Activated CD8-positive, alpha-beta T cell treated with anti-CD3 and anti-CD28 coated beads for 36 hours (primary cell): ENCODE measurements at regions not wholly inside any gene's neighbourhood (a gene's known extent, or its start where the extent isn't known, plus 50 kb on each side); places are given as distances from the start of the nearest gene placed in this dataset.

Experiments used
- ATAC-seq: fragments of 200-7000 bp; cut with Tn5 transposase; one replicate; pipeline ENCODE4 v1.10.0; 2021; ENCODE audit warnings: mild to moderate bottlenecking, moderate library complexity
- CTCF ChIA-PET: fragments of 350-600 bp; sonication (Branson Sonifier 250); formaldehyde crosslinking; loops from one replicate; lab custom pipeline; 2021; ENCODE audit warnings: antibody characterized with exemption; lab: Charles Lee
- POLR2A ChIA-PET: fragments of 350-600 bp; sonication (Branson Sonifier 250); formaldehyde crosslinking; loops from one replicate; lab custom pipeline; 2021; ENCODE audit warnings: antibody characterized with exemption; lab: Charles Lee
- DNase-seq: peaks from one replicate; pipeline ENCODE4 v3.0.0-alpha.2; 2020
- H3K27ac Mint-ChIP-seq: one replicate; pipeline ENCODE4 v1.8.0; 2021; ENCODE audit warnings: mild to moderate bottlenecking, mixed read lengths
- H3K27me3 Mint-ChIP-seq: one replicate; pipeline ENCODE4 v1.8.0; 2021; ENCODE audit warnings: mixed read lengths
- H3K36me3 Mint-ChIP-seq: one replicate; pipeline ENCODE4 v1.8.0; 2021; ENCODE audit warnings: low read depth, mixed read lengths
- H3K4me1 Mint-ChIP-seq: one replicate; pipeline ENCODE4 v1.8.0; 2021; ENCODE audit warnings: low read depth, mixed read lengths
- H3K4me3 Mint-ChIP-seq: one replicate; pipeline ENCODE4 v1.8.0; 2021; ENCODE audit warnings: mild to moderate bottlenecking, moderate library complexity, mixed read lengths
- H3K9me3 Mint-ChIP-seq: one replicate; pipeline ENCODE4 v1.8.0; 2021; ENCODE audit warnings: mixed read lengths
- CTCF ChIP-seq: fragments of 200-600 bp; IDR thresholded peaks from one replicate; pipeline ENCODE4 v1.8.0; 2022; ENCODE audit warnings: antibody characterized with exemption, mild to moderate bottlenecking
- intact Hi-C: fragments of 100-400 bp; cut with micrococcal nuclease; formaldehyde crosslinking; loops from one replicate; pipeline ENCODE4 v1.10.0; 2022

- ChIA-PET POLR2A (no interaction called here), CTCF (interaction anchor here (1.5 kb wide), 1 partner anchor 8 kb away, joined by 4 read pairs; no protein-coding TSS in a partner anchor)
- Mint-ChIP-seq H3K9me3 (no peaks in the 10 kb centered on the region), H3K36me3 (no peaks in the 10 kb centered on the region), H3K4me3 (no peak overlapping the region), H3K27me3 (peaks cover 31% of the 10 kb centered on the region), H3K4me1 (peaks cover 8% of the 10 kb centered on the region), H3K27ac (no peak overlapping the region)
- ATAC-seq (peak; percentile 97), DNase-seq (peak; percentile 36)
- no peak for TF ChIP-seq CTCF
- intact Hi-C loops, result no loop called here
Observed at GRCh38 chr18:22831441-22831904, 101.7 kb upstream of the RBBP8 start.

GRCh38 chr18:22836932-22837331, 96.2 kb upstream of the RBBP8 start:
- Mint-ChIP-seq H3K27ac (no peak overlapping the region), H3K36me3 (no peaks in the 10 kb centered on the region), H3K9me3 (no peaks in the 10 kb centered on the region), H3K4me3 (no peak overlapping the region), H3K4me1 (no peaks in the 10 kb centered on the region), H3K27me3 (peaks cover 16% of the 10 kb centered on the region)
- intact Hi-C loops, result no loop called here
- no peak for DNase-seq
- no peak for TF ChIP-seq CTCF
- ATAC-seq, result no peak
- ChIA-PET POLR2A (no interaction called here), CTCF (interaction anchor here (0.9 kb wide), 1 partner anchor 39 kb away, joined by 3 read pairs; no protein-coding TSS in a partner anchor)

GRCh38 chr18:22838221-22838620, 94.9 kb upstream of the RBBP8 start:
- H3K4me3 Mint-ChIP-seq, result no peak overlapping the region
- no peaks in the 10 kb centered on the region for H3K36me3 Mint-ChIP-seq
- TF ChIP-seq CTCF, result no peak
- no peak overlapping the region for H3K27ac Mint-ChIP-seq
- H3K4me1 Mint-ChIP-seq, result no peaks in the 10 kb centered on the region
- ATAC-seq, result no peak
- H3K9me3 Mint-ChIP-seq, result no peaks in the 10 kb centered on the region
- peaks cover 11% of the 10 kb centered on the region for H3K27me3 Mint-ChIP-seq
- ChIA-PET CTCF (interaction anchor here (1.2 to 1.8 kb wide), 3 partner anchors 8 to 40 kb away, joined by 3 to 4 read pairs (median 4); no protein-coding TSS in a partner anchor), POLR2A (no interaction called here)
- DNase-seq, result no peak
- intact Hi-C loops, result no loop called here

GRCh38 chr18:22838639-22839277, 94.4 kb upstream of the RBBP8 start:
- intact Hi-C loops, result no loop called here
- DNase-seq (peak; percentile 12), ATAC-seq (peak; percentile 88)
- Mint-ChIP-seq H3K36me3 (no peaks in the 10 kb centered on the region), H3K27ac (no peak overlapping the region), H3K4me1 (no peaks in the 10 kb centered on the region), H3K9me3 (no peaks in the 10 kb centered on the region), H3K4me3 (no peak overlapping the region), H3K27me3 (peaks cover 10% of the 10 kb centered on the region)
- POLR2A ChIA-PET, result no interaction called here
- CTCF ChIA-PET, result interaction anchor here (1.2 to 1.8 kb wide), 4 partner anchors 8 to 40 kb away, joined by 3 to 6 read pairs (median 4); no protein-coding TSS in a partner anchor
- no peak for TF ChIP-seq CTCF

- no peak overlapping the region for H3K4me3 Mint-ChIP-seq
- no peaks in the 10 kb centered on the region for H3K4me1 Mint-ChIP-seq
- ATAC-seq (peak; percentile 85), DNase-seq (no peak)
- peaks cover 7% of the 10 kb centered on the region for H3K27me3 Mint-ChIP-seq
- CTCF ChIA-PET, result interaction anchor here (1.4 to 1.8 kb wide), 3 partner anchors 9 to 41 kb away, joined by 4 to 6 read pairs (median 4); no protein-coding TSS in a partner anchor
- no peak overlapping the region for H3K27ac Mint-ChIP-seq
- TF ChIP-seq CTCF, result no peak
- H3K9me3 Mint-ChIP-seq, result no peaks in the 10 kb centered on the region
- intact Hi-C loops, result no loop called here
- POLR2A ChIA-PET, result no interaction called here
- H3K36me3 Mint-ChIP-seq, result no peaks in the 10 kb centered on the region
Observed at GRCh38 chr18:22839340-22839821, 93.7 kb upstream of the RBBP8 start.
